Astrocyte of the spinal cord (primary cell): ENCODE measurements at regions not wholly inside any gene's neighbourhood (a gene's known extent, or its start where the extent isn't known, plus 50 kb on each side); places are given as distances from the start of the nearest gene placed in this dataset.

ENCODE experiments used
- DNase-seq: peaks from one replicate; pipeline ENCODE4 v3.0.0; 2011; ENCODE audit warnings: low read depth, low spot score
- H3K4me3 ChIP-seq: 2 replicates; pipeline ENCODE4 v1.5.1; 2011; ENCODE audit warnings: low read depth, mild to moderate bottlenecking, low read length, moderate library complexity
- CTCF ChIP-seq: IDR thresholded peaks from 2 replicates; pipeline ENCODE4 v1.5.1; 2012; ENCODE audit warnings: low read depth, mild to moderate bottlenecking, low read length, inconsistent platforms
- in situ Hi-C: cut with HindIII; loops from 2 replicates; pipeline ENCODE4 v1.10.0; 2017; ENCODE audit warnings: low sequenced_read_pairs

- no peak for DNase-seq
- in situ Hi-C loops: no loop called here
- no peak for TF ChIP-seq CTCF
- H3K4me3 ChIP-seq: no peak overlapping the region
These were observed 73.3 kb upstream of the CNEP1R1 start for GRCh38 chr16:49951574-49952195.

GRCh38 chr16:49952386-49952785 lies 72.6 kb upstream of the CNEP1R1 start:
- in situ Hi-C loops: no loop called here
- H3K4me3 ChIP-seq: no peak overlapping the region
- DNase-seq: no peak
- TF ChIP-seq CTCF: no peak

DNA sequence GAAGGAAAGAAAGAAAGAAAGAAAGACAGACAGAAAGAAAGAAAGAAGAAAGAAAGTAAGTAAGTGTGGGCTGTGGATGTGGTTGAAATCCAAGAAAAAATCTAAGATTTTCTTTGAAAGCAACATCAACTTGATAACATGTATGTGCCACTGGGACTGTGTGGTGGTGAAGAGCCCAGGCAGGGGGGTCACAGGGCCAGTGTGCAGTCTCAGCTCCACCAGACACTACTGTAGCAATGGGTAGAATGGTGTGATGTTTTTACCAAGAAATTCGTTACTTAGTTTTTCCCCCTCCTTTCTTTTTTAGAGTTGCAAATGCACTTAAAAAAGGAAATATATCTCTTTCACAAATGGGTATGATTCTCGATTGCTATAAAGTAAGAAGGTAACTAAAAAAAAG lies 71.9 kb upstream of the CNEP1R1 start:
- no peak for TF ChIP-seq CTCF
- DNase-seq: no peak
- no peak overlapping the region for H3K4me3 ChIP-seq
- in situ Hi-C loops: no loop called here

GRCh38 chr16:49955858-49956257 lies 69.2 kb upstream of the CNEP1R1 start:
- in situ Hi-C loops: no loop called here
- DNase-seq: no peak
- H3K4me3 ChIP-seq: no peak overlapping the region
- TF ChIP-seq CTCF: no peak

DNA sequence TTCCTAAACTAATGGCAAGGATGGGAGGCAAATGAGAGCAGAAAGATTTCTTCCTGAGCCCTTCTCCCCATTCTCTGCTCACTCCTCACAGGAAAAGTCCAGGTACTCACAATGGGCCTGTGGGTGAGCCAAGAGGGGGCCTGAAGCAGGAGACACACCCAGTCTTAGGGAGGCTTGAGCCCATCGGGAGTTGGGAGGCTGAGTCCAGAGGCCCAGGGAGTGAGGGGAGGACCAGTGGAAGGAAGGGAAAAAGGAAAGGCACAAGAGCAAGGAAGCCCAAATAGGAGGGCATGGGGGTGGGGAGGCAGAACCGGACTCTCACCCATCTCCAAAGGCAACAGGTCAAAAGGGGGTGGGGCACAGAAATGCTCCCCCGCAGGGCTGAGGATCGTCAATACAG lies 68.1 kb upstream of the CNEP1R1 start:
- TF ChIP-seq CTCF: no peak

GRCh38 chr16:49958448-49958847 lies 66.6 kb upstream of the CNEP1R1 start:
- H3K4me3 ChIP-seq: no peak overlapping the region
- no peak for DNase-seq
- no peak for TF ChIP-seq CTCF
- in situ Hi-C loops: no loop called here

More for the DNA sequence above, 68.1 kb upstream of the CNEP1R1 start:
- H3K4me3 ChIP-seq: no peak overlapping the region
- in situ Hi-C loops: no loop called here
- no peak for DNase-seq
